GM12865 (cell line): ENCODE measurements at regions not wholly inside any gene's neighbourhood (a gene's known extent, or its start where the extent isn't known, plus 50 kb on each side); places are given as distances from the start of the nearest gene placed in this dataset.

Experiments
- DNase-seq: peaks from one replicate; pipeline ENCODE4 v3.0.0; 2010; ENCODE audit warnings: low read depth
- H3K4me3 ChIP-seq: 2 replicates; pipeline ENCODE4 v1.5.1; 2011; ENCODE audit warnings: mild to moderate bottlenecking, low read depth, low read length, control low read depth
- TF ChIP-seq, protein P1 (sequence below): IDR thresholded peaks from 2 replicates; pipeline ENCODE4 v1.5.1; 2011; ENCODE audit warnings: low read length, control low read depth, low read depth, inconsistent platforms; ENCODE audit not compliant: insufficient read depth; ENCODE audit errors: missing control alignments

DNA sequence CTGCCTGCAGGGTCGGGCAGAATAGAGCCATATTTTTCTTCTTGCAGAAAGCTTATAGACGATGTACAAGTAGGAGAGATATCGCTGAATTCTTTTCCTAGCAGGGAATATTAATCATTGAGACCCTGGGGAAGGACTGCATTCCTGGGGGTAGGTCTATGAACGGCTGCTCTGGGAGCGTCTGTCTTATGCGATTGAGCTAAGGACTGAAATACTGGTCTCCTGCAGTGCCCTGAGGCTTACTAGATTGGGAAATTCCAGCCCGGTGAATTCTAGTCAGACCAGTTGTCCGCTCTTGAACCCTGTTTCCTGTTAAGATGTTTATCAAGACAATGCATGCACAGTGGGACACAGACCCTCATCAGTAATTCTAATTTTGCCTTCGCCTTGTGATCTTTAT, 59.8 kb upstream of the UBAC2 start:
- TF ChIP-seq, protein P1, sequence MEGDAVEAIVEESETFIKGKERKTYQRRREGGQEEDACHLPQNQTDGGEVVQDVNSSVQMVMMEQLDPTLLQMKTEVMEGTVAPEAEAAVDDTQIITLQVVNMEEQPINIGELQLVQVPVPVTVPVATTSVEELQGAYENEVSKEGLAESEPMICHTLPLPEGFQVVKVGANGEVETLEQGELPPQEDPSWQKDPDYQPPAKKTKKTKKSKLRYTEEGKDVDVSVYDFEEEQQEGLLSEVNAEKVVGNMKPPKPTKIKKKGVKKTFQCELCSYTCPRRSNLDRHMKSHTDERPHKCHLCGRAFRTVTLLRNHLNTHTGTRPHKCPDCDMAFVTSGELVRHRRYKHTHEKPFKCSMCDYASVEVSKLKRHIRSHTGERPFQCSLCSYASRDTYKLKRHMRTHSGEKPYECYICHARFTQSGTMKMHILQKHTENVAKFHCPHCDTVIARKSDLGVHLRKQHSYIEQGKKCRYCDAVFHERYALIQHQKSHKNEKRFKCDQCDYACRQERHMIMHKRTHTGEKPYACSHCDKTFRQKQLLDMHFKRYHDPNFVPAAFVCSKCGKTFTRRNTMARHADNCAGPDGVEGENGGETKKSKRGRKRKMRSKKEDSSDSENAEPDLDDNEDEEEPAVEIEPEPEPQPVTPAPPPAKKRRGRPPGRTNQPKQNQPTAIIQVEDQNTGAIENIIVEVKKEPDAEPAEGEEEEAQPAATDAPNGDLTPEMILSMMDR = no peak
- DNase-seq = no peak

DNA sequence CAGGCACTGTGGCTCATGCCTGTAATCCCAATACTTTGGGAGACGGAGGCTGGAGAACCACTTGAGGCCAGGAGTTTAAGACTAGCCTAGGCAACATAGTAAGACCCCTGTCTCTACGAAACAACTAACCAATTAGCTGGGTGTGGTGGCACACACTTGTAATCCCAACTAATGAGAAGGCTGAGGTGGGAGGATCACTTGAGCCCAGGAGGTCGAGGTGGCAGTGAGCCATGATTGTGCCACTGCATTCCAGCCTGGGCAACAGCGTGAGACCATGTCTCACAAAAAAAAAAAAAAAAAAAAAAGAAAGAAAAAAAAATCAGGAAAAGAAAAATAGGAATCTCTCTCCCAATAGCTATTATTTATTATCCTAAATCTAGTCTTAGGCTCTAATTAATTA, 56.8 kb upstream of the UBAC2 start:
- DNase-seq = no peak
- no peak overlapping the region for H3K4me3 ChIP-seq
- TF ChIP-seq, protein P1 = no peak

More for the DNA sequence above, 59.8 kb upstream of the UBAC2 start:
- H3K4me3 ChIP-seq = no peak overlapping the region

DNA sequence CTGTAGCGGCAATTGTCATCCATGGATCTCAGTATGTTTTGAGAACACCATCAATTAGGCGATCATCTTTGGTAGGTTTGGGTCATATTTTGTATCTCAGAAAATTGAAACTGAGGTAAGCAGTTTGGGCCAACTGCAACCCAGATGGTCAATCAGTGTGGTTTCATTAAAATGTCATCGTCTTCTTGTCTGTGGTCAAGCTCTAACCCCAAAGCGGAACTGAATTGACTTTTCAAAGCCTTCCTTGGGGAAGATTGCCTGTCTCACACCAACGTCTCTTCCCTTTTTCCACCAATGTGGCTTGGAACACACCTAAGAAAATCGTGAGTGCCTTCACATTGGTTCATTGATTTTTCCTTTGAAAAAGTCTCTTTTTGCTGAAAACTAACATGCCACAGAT, 56.3 kb upstream of the UBAC2 start:
- TF ChIP-seq, protein P1 = no peak
- DNase-seq = peak; percentile 60
- H3K4me3 ChIP-seq = no peak overlapping the region

DNA sequence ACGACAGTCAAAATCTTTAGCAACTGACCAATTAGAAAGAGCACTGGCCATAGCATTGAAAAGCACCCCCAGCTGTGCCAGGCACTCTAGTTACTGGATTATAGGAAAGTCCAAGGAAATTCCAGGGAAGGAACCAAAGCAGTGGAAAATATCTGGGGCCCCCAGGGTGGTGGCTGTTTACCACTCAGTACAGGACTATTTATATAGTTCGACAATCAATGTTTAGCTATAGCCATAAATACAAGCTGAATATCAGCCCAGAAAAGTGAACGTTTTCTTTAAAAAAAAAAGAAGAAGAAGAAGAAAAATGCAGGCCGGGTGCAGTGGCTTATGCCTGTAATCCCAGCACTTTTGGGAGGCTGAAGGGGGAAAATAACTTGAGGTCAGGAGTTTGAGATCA, 55.2 kb upstream of the UBAC2 start:
- H3K4me3 ChIP-seq = no peak overlapping the region
- no peak for DNase-seq
- TF ChIP-seq, protein P1 = no peak

DNA sequence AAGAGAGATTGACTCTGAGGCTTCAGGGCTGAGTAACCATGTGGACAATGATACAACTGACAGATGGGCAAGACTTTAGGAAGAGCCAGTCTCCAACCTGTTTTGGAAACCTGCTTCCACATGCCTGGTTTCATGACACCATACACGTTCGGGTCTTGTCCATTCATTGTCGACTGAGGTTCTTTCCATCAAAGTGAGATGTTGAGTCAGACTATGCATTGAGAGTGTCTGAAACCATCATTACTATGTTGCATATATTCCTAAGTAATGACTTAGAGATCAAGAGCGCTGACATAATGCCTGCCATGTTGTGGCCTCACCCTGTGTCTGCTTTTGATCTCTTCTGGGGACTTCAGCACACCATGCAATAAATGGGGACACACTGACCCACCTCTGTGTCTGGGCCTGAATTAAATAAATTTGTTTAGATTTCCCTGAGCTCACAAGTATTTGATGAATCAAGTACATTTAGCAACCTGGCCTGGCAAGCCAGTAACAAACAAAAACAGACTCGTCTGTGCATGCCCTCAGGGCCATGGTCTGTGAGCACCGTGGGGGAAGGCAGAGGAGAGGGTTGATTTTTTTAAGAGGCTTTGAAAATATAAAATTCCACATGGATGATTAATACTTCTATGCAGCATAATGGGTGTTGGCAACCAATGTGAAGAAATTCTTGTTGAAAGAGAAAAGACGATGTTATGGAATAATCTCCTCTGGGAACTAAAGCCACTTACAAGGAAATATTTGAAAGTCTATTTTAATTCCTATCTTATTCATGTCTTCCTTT, 49.9 kb upstream of the UBAC2 start:
- no peak for DNase-seq
- TF ChIP-seq, protein P1 = no peak
- H3K4me3 ChIP-seq = no peak overlapping the region
